Heart left ventricle (tissue), 13 donors: ENCODE measurements at regions not wholly inside any gene's neighbourhood (a gene's known extent, or its start where the extent isn't known, plus 50 kb on each side); places are given as distances from the start of the nearest gene placed in this dataset.

ENCODE experiments used
- POLR2A ChIP-seq, 2 donors: fragments of 450-650 bp; IDR thresholded peaks; one replicate each; pipeline ENCODE4 v1.6.1; 2017; ENCODE audit warnings: antibody characterized with exemption in 2 of 2, mild to moderate bottlenecking in 2 of 2, moderate library complexity in 2 of 2
- TF ChIP-seq, protein P1 (sequence below), 12 donors: fragments of 200-600 bp; sonication (generic) in 4 of 12; IDR thresholded peaks; one replicate each; pipeline versions ENCODE4 v1.5.0 to v1.8.0; 2018 to 2022; ENCODE audit warnings: antibody characterized with exemption in 12 of 12, mild to moderate bottlenecking in 5 of 12
- donor health status: ischemic (EF 13 %, LVEDD 7.1; RV severe dilation, severe dysfunction).
- donor health status: DM: no; HTN: yes; CAD: no.
- donor health status: DM: no; HTN: no; CAD: no.
- donor health status: ischemic (EF 25% LVEDD 6.9; RV normal size, moderate dysfunction).
- donor health status: ischemic (EF 25% LVEDD 5.7; RV mildly dilated, moderate dysfunction).
- donor health status: ischemic (EF 35%, LVEDD 5.7; RV mildly dilated, moderate dysfunction).
- donor health status: nonischemic (EF 11% LVEDD 7.7; RV severe dilation, severe dysfunction).
- donor health status: DM: yes; HTN: yes; CAD: no.
- donor health status: PGD.
- donor health status: ischemic (EF 29% LVEDD 5.4; RV normal size, mild dysfunction).
- donor health status: nonischemic (EF 23%, LVEDD 6.1; RV moderate dilation, normal function).

- TF ChIP-seq POLR2A (IDR thresholded peaks at IDR 0.05) = no peak
- TF ChIP-seq, protein P1, sequence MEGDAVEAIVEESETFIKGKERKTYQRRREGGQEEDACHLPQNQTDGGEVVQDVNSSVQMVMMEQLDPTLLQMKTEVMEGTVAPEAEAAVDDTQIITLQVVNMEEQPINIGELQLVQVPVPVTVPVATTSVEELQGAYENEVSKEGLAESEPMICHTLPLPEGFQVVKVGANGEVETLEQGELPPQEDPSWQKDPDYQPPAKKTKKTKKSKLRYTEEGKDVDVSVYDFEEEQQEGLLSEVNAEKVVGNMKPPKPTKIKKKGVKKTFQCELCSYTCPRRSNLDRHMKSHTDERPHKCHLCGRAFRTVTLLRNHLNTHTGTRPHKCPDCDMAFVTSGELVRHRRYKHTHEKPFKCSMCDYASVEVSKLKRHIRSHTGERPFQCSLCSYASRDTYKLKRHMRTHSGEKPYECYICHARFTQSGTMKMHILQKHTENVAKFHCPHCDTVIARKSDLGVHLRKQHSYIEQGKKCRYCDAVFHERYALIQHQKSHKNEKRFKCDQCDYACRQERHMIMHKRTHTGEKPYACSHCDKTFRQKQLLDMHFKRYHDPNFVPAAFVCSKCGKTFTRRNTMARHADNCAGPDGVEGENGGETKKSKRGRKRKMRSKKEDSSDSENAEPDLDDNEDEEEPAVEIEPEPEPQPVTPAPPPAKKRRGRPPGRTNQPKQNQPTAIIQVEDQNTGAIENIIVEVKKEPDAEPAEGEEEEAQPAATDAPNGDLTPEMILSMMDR (IDR thresholded peaks at IDR 0.05) = no peak
Observed at GRCh38 chr13:90091611-90092010, 1255.9 kb upstream of the MIR17HG start.
